ENCODE measurements at regions not wholly inside any gene's neighbourhood (a gene's known extent, or its start where the extent isn't known, plus 50 kb on each side); places are given as distances from the start of the nearest gene placed in this dataset.

DNA sequence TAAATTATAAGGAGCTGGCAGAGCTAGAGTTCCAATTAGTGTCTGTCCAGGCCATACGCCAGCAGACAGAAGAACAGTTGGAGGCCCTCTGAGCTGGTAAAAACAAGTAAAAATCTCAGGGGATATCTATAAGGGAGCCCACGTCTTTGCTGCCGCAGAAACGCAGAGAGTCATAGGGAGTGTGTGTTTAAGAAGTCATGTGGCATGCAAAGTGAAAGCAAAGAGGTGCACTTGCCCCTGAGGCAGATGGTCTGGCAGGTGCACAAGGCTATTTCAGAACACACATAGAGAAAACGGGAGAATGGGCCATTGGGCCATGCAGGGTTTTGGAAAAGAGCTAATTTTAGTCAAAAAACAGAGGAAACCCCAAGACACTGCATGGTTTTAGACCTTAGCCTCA is 92.7 kb downstream of the NAP1L3 start:
- Histone ChIP-seq H3K27ac (no peak overlapping the region), H3K27me3 (no peaks in the 10 kb centered on the region), H3K9me3 (no peaks in the 10 kb centered on the region), H3K4me1 (no peaks in the 10 kb centered on the region), H3K36me3 (no peaks in the 10 kb centered on the region), H3K4me3 (no peak overlapping the region)
- DNase-seq (no peak), ATAC-seq (ENCODE audit: low FRiP score in 2 of 2) (no peak)
- TF ChIP-seq, protein P1, sequence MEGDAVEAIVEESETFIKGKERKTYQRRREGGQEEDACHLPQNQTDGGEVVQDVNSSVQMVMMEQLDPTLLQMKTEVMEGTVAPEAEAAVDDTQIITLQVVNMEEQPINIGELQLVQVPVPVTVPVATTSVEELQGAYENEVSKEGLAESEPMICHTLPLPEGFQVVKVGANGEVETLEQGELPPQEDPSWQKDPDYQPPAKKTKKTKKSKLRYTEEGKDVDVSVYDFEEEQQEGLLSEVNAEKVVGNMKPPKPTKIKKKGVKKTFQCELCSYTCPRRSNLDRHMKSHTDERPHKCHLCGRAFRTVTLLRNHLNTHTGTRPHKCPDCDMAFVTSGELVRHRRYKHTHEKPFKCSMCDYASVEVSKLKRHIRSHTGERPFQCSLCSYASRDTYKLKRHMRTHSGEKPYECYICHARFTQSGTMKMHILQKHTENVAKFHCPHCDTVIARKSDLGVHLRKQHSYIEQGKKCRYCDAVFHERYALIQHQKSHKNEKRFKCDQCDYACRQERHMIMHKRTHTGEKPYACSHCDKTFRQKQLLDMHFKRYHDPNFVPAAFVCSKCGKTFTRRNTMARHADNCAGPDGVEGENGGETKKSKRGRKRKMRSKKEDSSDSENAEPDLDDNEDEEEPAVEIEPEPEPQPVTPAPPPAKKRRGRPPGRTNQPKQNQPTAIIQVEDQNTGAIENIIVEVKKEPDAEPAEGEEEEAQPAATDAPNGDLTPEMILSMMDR (IDR thresholded peaks at IDR 0.05): no peak
- TF ChIP-seq POLR2A (IDR thresholded peaks at IDR 0.05) (no peak), EP300 (IDR thresholded peaks at IDR 0.05) (no peak), POLR2AphosphoS5 (IDR thresholded peaks at IDR 0.05) (no peak)
- WGBS, 2 donors: 80 to 82% methylated on average over 5 of the region's 5 CpGs

DNA sequence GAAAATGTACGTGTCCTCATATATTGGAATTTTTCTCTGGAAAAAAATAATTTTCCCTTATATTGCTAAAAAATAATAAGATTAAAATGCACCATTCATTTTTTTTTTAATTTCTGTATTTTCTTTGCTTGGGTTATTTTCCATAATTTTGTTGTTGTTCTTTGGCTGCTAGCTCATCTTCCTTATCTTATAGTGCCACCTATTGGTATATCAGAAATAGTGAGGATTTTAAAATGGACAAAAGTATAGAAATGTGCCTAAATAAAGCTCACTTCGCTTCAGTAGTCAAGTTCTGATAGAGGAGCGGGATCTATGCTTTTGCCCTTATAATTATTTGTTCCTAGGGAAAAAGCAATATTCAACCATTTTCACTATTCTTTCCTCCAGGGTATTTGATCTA is 134.8 kb downstream of the NAP1L3 start:
- ATAC-seq (ENCODE audit: low FRiP score in 2 of 2) (no peak), DNase-seq (no peak)
- no peak overlapping the region for H3K4me3 ChIP-seq
- no peaks in the 10 kb centered on the region for H3K4me1 ChIP-seq
- no peaks in the 10 kb centered on the region for H3K36me3 ChIP-seq
- 58 to 62% methylated on average over 3 of the region's 3 CpGs for WGBS, 2 donors
- TF ChIP-seq, protein P1 (IDR thresholded peaks at IDR 0.05): no peak
- TF ChIP-seq EP300 (IDR thresholded peaks at IDR 0.05) (no peak), POLR2AphosphoS5 (IDR thresholded peaks at IDR 0.05) (no peak), POLR2A (IDR thresholded peaks at IDR 0.05) (no peak)
- H3K27ac ChIP-seq: no peak overlapping the region
- no peaks in the 10 kb centered on the region for H3K27me3 ChIP-seq
- H3K9me3 ChIP-seq: no peaks in the 10 kb centered on the region

GRCh38 chrX:93528917-93529316 is 144.5 kb downstream of the NAP1L3 start:
- Histone ChIP-seq H3K27me3 (no peaks in the 10 kb centered on the region), H3K4me3 (no peak overlapping the region), H3K9me3 (no peaks in the 10 kb centered on the region), H3K27ac (no peak overlapping the region), H3K4me1 (no peaks in the 10 kb centered on the region), H3K36me3 (no peaks in the 10 kb centered on the region)
- WGBS, 2 donors: 88 to 94% methylated on average over 3 of the region's 3 CpGs
- DNase-seq (no peak), ATAC-seq (ENCODE audit: low FRiP score in 2 of 2) (no peak)
- TF ChIP-seq EP300 (IDR thresholded peaks at IDR 0.05) (no peak), POLR2AphosphoS5 (IDR thresholded peaks at IDR 0.05) (no peak), POLR2A (IDR thresholded peaks at IDR 0.05) (no peak)
- TF ChIP-seq, protein P1 (IDR thresholded peaks at IDR 0.05): no peak

All from upper lobe of left lung (tissue), 6 donors.